SK-N-SH treated with all-trans-retinoic acid at 6 μM for 48 hours (cell line): ENCODE measurements at regions not wholly inside any gene's neighbourhood (a gene's known extent, or its start where the extent isn't known, plus 50 kb on each side); places are given as distances from the start of the nearest gene placed in this dataset.

Experiments
- ATAC-seq: fragments of 200-7000 bp; cut with Tn5 transposase; 3 replicates; pipeline ENCODE4 v1.9.1; 2020; ENCODE audit warnings: mild to moderate bottlenecking, moderate library complexity
- BACH2 ChIP-seq: fragments of 250-450 bp; sonication (Bioruptor Pico); IDR thresholded peaks from 2 replicates; pipeline ENCODE4 v1.9.0; 2021; ENCODE audit warnings: mild to moderate bottlenecking, borderline replicate concordance
- CREB5 ChIP-seq: fragments of 250-450 bp; sonication (Bioruptor Pico); IDR thresholded peaks from 2 replicates; pipeline ENCODE4 v1.5.1; 2020; ENCODE audit warnings: low read depth, mild to moderate bottlenecking, moderate library complexity
- CSDC2 ChIP-seq: fragments of 250-450 bp; sonication (Bioruptor Pico); IDR thresholded peaks from 2 replicates; pipeline ENCODE4 v1.5.0; 2020; ENCODE audit warnings: mild to moderate bottlenecking, moderate library complexity
- CSRNP3 ChIP-seq: fragments of 250-450 bp; sonication (Bioruptor Pico); IDR thresholded peaks from 2 replicates; pipeline ENCODE4 v1.5.1; 2021; ENCODE audit warnings: mild to moderate bottlenecking, moderate library complexity
- ESRRG ChIP-seq: fragments of 250-450 bp; sonication (Bioruptor Pico); IDR thresholded peaks from 2 replicates; pipeline ENCODE4 v1.6.1; 2021; ENCODE audit warnings: mild to moderate bottlenecking
- ISL1 ChIP-seq: fragments of 250-450 bp; sonication (Bioruptor Pico); IDR thresholded peaks from 2 replicates; pipeline ENCODE4 v2.1.2; 2022; ENCODE audit warnings: mild to moderate bottlenecking, moderate library complexity
- PATZ1 ChIP-seq: fragments of 250-450 bp; sonication (Bioruptor Pico); IDR thresholded peaks from 2 replicates; pipeline ENCODE4 v1.8.0; 2020; ENCODE audit warnings: mild to moderate bottlenecking, moderate library complexity, borderline replicate concordance
- POU6F1 ChIP-seq: fragments of 250-450 bp; sonication (Bioruptor Pico); IDR thresholded peaks from 2 replicates; pipeline ENCODE4 v1.8.0; 2021; ENCODE audit warnings: low read depth, mild to moderate bottlenecking, moderate library complexity, borderline replicate concordance
- PPARA ChIP-seq: fragments of 250-450 bp; sonication (Bioruptor Pico); IDR thresholded peaks from 2 replicates; pipeline ENCODE4 v1.5.0; 2020; ENCODE audit warnings: mild to moderate bottlenecking, borderline replicate concordance
- RARB ChIP-seq: fragments of 250-450 bp; sonication (Bioruptor Pico); IDR thresholded peaks from 2 replicates; pipeline ENCODE4 v1.8.0; 2021; ENCODE audit warnings: mild to moderate bottlenecking, moderate library complexity
- SNAI2 ChIP-seq: fragments of 250-450 bp; sonication (Bioruptor Pico); IDR thresholded peaks from 2 replicates; pipeline ENCODE4 v1.5.0; 2020; ENCODE audit warnings: mild to moderate bottlenecking, moderate library complexity
- TCF4 ChIP-seq: fragments of 250-450 bp; sonication (Bioruptor Pico); IDR thresholded peaks from 2 replicates; pipeline ENCODE4 v1.8.0; 2021; ENCODE audit warnings: mild to moderate bottlenecking, moderate library complexity, borderline replicate concordance
- TSHZ2 ChIP-seq: fragments of 250-450 bp; sonication (Bioruptor Pico); IDR thresholded peaks from 2 replicates; pipeline ENCODE4 v1.5.0; 2020; ENCODE audit warnings: mild to moderate bottlenecking, moderate library complexity
- ZC3H10 ChIP-seq: fragments of 250-450 bp; sonication (Bioruptor Pico); IDR thresholded peaks from 2 replicates; pipeline ENCODE4 v1.5.1; 2021; ENCODE audit warnings: mild to moderate bottlenecking, moderate library complexity
- ZFP3 ChIP-seq: fragments of 250-450 bp; sonication (Bioruptor Pico); IDR thresholded peaks from 2 replicates; pipeline ENCODE4 v1.5.0; 2020; ENCODE audit warnings: mild to moderate bottlenecking, moderate library complexity
- ZFP30 ChIP-seq: fragments of 450-650 bp; formaldehyde crosslinking; IDR thresholded peaks from 2 replicates; pipeline ENCODE4 v1.5.0; 2022; ENCODE audit warnings: mild to moderate bottlenecking, moderate library complexity
- ZNF565 ChIP-seq: fragments of 450-650 bp; formaldehyde crosslinking; conservative IDR thresholded peaks from 2 replicates; pipeline ENCODE4 v1.5.0; 2020; ENCODE audit warnings: low read depth, mild to moderate bottlenecking, moderate library complexity
- ZNF70 ChIP-seq: fragments of 450-650 bp; formaldehyde crosslinking; IDR thresholded peaks from 2 replicates; pipeline ENCODE4 v1.5.0; 2020; ENCODE audit warnings: mild to moderate bottlenecking, moderate library complexity
- ZNF8 ChIP-seq: fragments of 450-650 bp; formaldehyde crosslinking; IDR thresholded peaks from 2 replicates; pipeline ENCODE4 v1.5.0; 2020; ENCODE audit warnings: mild to moderate bottlenecking, moderate library complexity

GRCh38 chr4:174389439-174389838, 105.7 kb downstream of the CEP44 start:
- TF ChIP-seq ZC3H10 (CRISPR knock-in tag) (no peak), POU6F1 (CRISPR knock-in tag) (no peak), TCF4 (CRISPR knock-in tag) (no peak), ZNF70 (CRISPR knock-in tag) (no peak), PPARA (CRISPR knock-in tag) (no peak), ZNF8 (CRISPR knock-in tag) (no peak), PATZ1 (CRISPR knock-in tag) (no peak), CREB5 (CRISPR knock-in tag) (no peak), BACH2 (CRISPR knock-in tag) (no peak), CSRNP3 (no peak), ZFP3 (CRISPR knock-in tag) (no peak), ZNF565 (no peak), ZFP30 (CRISPR knock-in tag) (no peak), ESRRG (CRISPR knock-in tag) (no peak), TSHZ2 (CRISPR knock-in tag) (no peak)
- no peak for ATAC-seq

GRCh38 chr4:174388461-174389145, 104.9 kb downstream of the CEP44 start:
- no peak for ATAC-seq

GRCh38 chr4:174387721-174388120, 104.0 kb downstream of the CEP44 start:
- ATAC-seq = no peak
- TF ChIP-seq CSDC2 (CRISPR knock-in tag) (no peak), ESRRG (CRISPR knock-in tag) (no peak), POU6F1 (CRISPR knock-in tag) (no peak), CREB5 (CRISPR knock-in tag) (no peak), PATZ1 (CRISPR knock-in tag) (no peak), ZNF8 (CRISPR knock-in tag) (no peak), ISL1 (CRISPR knock-in tag) (no peak), PPARA (CRISPR knock-in tag) (no peak)

More at GRCh38 chr4:174388461-174389145, 104.9 kb downstream of the CEP44 start:
- TF ChIP-seq ESRRG (CRISPR knock-in tag) = no peak
- TF ChIP-seq ZNF8 (CRISPR knock-in tag) = no peak
- TF ChIP-seq ISL1 (CRISPR knock-in tag) = no peak
- TF ChIP-seq ZFP3 (CRISPR knock-in tag) = no peak
- TF ChIP-seq RARB = no peak
- TF ChIP-seq ZFP30 (CRISPR knock-in tag) = no peak
- TF ChIP-seq CSDC2 (CRISPR knock-in tag) = no peak
- no peak for TF ChIP-seq PPARA (CRISPR knock-in tag)
- no peak for TF ChIP-seq ZC3H10 (CRISPR knock-in tag)
- no peak for TF ChIP-seq SNAI2
